H9 (cell line): ENCODE measurements at regions not wholly inside any gene's neighbourhood (a gene's known extent, or its start where the extent isn't known, plus 50 kb on each side); places are given as distances from the start of the nearest gene placed in this dataset.

Experiments
- DNase-seq: peaks from one replicate; pipeline ENCODE4 v3.0.0-alpha.2; 2017
- H2AFZ ChIP-seq: one replicate; pipeline ENCODE4 v1.6.1; 2013; ENCODE audit warnings: mild to moderate bottlenecking, low read length, control low read depth, moderate library complexity
- H2AK5ac ChIP-seq: 2 replicates; pipeline ENCODE4 v1.6.1; 2013; ENCODE audit warnings: low read length, control low read depth, mixed read lengths; ENCODE audit not compliant: insufficient read length
- H2BK120ac ChIP-seq: one replicate; pipeline ENCODE4 v1.6.1; 2013; ENCODE audit warnings: low read depth, mild to moderate bottlenecking, low read length, control low read depth, inconsistent platforms; ENCODE audit not compliant: poor library complexity, severe bottlenecking
- H2BK12ac ChIP-seq: 2 replicates; pipeline ENCODE4 v1.6.1; 2013; ENCODE audit warnings: low read length, control low read depth, mixed read lengths, low read depth; ENCODE audit not compliant: insufficient read length
- H2BK15ac ChIP-seq: 2 replicates; pipeline ENCODE4 v1.6.1; 2013; ENCODE audit warnings: low read depth, low read length, control low read depth
- H2BK20ac ChIP-seq: one replicate; pipeline ENCODE4 v1.6.1; 2013; ENCODE audit warnings: low read depth, mild to moderate bottlenecking, low read length, control low read depth, inconsistent platforms; ENCODE audit not compliant: poor library complexity, severe bottlenecking
- H2BK5ac ChIP-seq: 2 replicates; pipeline ENCODE4 v1.6.1; 2013; ENCODE audit warnings: low read length, control low read depth, mixed read lengths; ENCODE audit not compliant: insufficient read length
- H3K14ac ChIP-seq: 2 replicates; pipeline ENCODE4 v1.6.1; 2013; ENCODE audit warnings: low read length, control low read depth; ENCODE audit not compliant: insufficient read depth
- H3K18ac ChIP-seq: 2 replicates; pipeline ENCODE4 v1.6.1; 2013; ENCODE audit warnings: low read depth, mild to moderate bottlenecking, mixed read lengths, low read length, control low read depth; ENCODE audit not compliant: insufficient read length
- H3K23ac ChIP-seq: 2 replicates; pipeline ENCODE4 v1.6.1; 2013; ENCODE audit warnings: low read length, control low read depth, mixed read lengths, low read depth; ENCODE audit not compliant: insufficient read length
- H3K23me2 ChIP-seq: 2 replicates; pipeline ENCODE4 v1.6.1; 2013; ENCODE audit warnings: low read depth, mild to moderate bottlenecking, mixed read lengths, low read length, control low read depth; ENCODE audit not compliant: insufficient read length, poor library complexity, severe bottlenecking
- H3K27ac ChIP-seq: 2 replicates; pipeline ENCODE4 v1.5.1; 2013; ENCODE audit warnings: low read length, control low read depth, mixed read lengths, low read depth; ENCODE audit not compliant: insufficient read length
- H3K27me3 ChIP-seq: 2 replicates; pipeline ENCODE4 v1.6.1; 2013; ENCODE audit warnings: low read length, control low read depth, inconsistent platforms; ENCODE audit not compliant: insufficient read depth
- H3K4ac ChIP-seq: 2 replicates; pipeline ENCODE4 v1.6.1; 2013; ENCODE audit warnings: low read depth, mild to moderate bottlenecking, control low read depth, inconsistent platforms, low read length, moderate library complexity
- H3K4me1 ChIP-seq: 2 replicates; pipeline ENCODE4 v1.6.1; 2013; ENCODE audit warnings: low read length, control low read depth, inconsistent platforms; ENCODE audit not compliant: insufficient read depth
- H3K4me2 ChIP-seq: 2 replicates; pipeline ENCODE4 v1.6.1; 2013; ENCODE audit warnings: low read length, control low read depth, mixed read lengths; ENCODE audit not compliant: insufficient read length, insufficient read depth
- H3K56ac ChIP-seq: 2 replicates; pipeline ENCODE4 v1.6.1; 2013; ENCODE audit warnings: low read depth, mild to moderate bottlenecking, mixed read lengths, low read length, control low read depth; ENCODE audit not compliant: insufficient read length
- H3K79me1 ChIP-seq: 2 replicates; pipeline ENCODE4 v1.6.1; 2013; ENCODE audit warnings: low read depth, mild to moderate bottlenecking, moderate library complexity, low read length, control low read depth, inconsistent platforms; ENCODE audit not compliant: insufficient read depth, poor library complexity, severe bottlenecking
- H3K79me2 ChIP-seq: 2 replicates; pipeline ENCODE4 v1.6.1; 2013; ENCODE audit warnings: low read length, control low read depth, inconsistent platforms; ENCODE audit not compliant: insufficient read depth
- H3K9ac ChIP-seq: 2 replicates; pipeline ENCODE4 v1.6.1; 2013; ENCODE audit warnings: low read length, control low read depth, mixed read lengths; ENCODE audit not compliant: insufficient read length; ENCODE audit errors: extremely low read depth
- H3K9me3 ChIP-seq: one replicate; pipeline ENCODE4 v1.6.1; 2013; ENCODE audit warnings: low read depth, low read length, inconsistent platforms; ENCODE audit not compliant: control insufficient read depth
- H3T11ph ChIP-seq: one replicate; pipeline ENCODE4 v1.6.1; 2013; ENCODE audit warnings: mild to moderate bottlenecking, low read length, control low read depth, inconsistent platforms
- H4K20me1 ChIP-seq: one replicate; pipeline ENCODE4 v1.6.1; 2013; ENCODE audit not compliant: control insufficient read depth, insufficient read length, insufficient read depth
- H4K5ac ChIP-seq: 2 replicates; pipeline ENCODE4 v1.6.1; 2013; ENCODE audit warnings: low read depth, mild to moderate bottlenecking, mixed read lengths, low read length, control low read depth; ENCODE audit not compliant: insufficient read length
- H4K8ac ChIP-seq: replicated peaks from 2 replicates; pipeline ENCODE4 v1.6.1; 2013; ENCODE audit warnings: low read length, control low read depth, mixed read lengths, low read depth; ENCODE audit not compliant: insufficient read length
- H4K91ac ChIP-seq: 2 replicates; pipeline ENCODE4 v1.6.1; 2013; ENCODE audit warnings: low read depth, mild to moderate bottlenecking, moderate library complexity, mixed read lengths, low read length, control low read depth; ENCODE audit not compliant: insufficient read length
- H3K27ac Mint-ChIP-seq, 3 experiments: 2 replicates in 2 of 3; 3 replicates in 1 of 3; pipeline ENCODE4 v1.8.0; 2020 to 2021; ENCODE audit warnings: mixed read lengths in 3 of 3, mild to moderate bottlenecking in 1 of 3, moderate library complexity in 1 of 3
- H3K27me3 Mint-ChIP-seq: 2 replicates; pipeline ENCODE4 v1.8.0; 2021; ENCODE audit warnings: low read depth, mild to moderate bottlenecking, moderate library complexity, mixed read lengths
- H3K36me3 Mint-ChIP-seq, 3 experiments: 2 replicates in 2 of 3; 3 replicates in 1 of 3; pipeline ENCODE4 v1.8.0; 2020 to 2021; ENCODE audit warnings: low read depth in 3 of 3, mixed read lengths in 3 of 3; ENCODE audit not compliant: insufficient read depth in 1 of 3
- H3K4me1 Mint-ChIP-seq, 2 experiments: 2 replicates each; pipeline ENCODE4 v1.8.0; 2020; ENCODE audit warnings: mixed read lengths in 2 of 2
- H3K4me3 Mint-ChIP-seq, 2 experiments: 2 replicates in 1 of 2; 3 replicates in 1 of 2; pipeline ENCODE4 v1.8.0; 2020 to 2021; ENCODE audit warnings: mild to moderate bottlenecking in 2 of 2, mixed read lengths in 2 of 2, moderate library complexity in 1 of 2
- H3K9me3 Mint-ChIP-seq, 2 experiments: 2 replicates in 1 of 2; 3 replicates in 1 of 2; pipeline ENCODE4 v1.8.0; 2020; ENCODE audit warnings: mild to moderate bottlenecking in 2 of 2, mixed read lengths in 2 of 2, moderate library complexity in 1 of 2
- CTCF ChIP-seq: fragments of 200-600 bp; sonication (generic); conservative IDR thresholded peaks from 3 replicates; pipeline ENCODE4 v1.8.0; 2021; ENCODE audit warnings: antibody characterized with exemption, mild to moderate bottlenecking
- WGBS: extraction: QIAGEN DNeasy Blood & Tissue Kit; methylation state at CpG from one replicate; pipeline ENCODE4 v1.1.7; 2013; ENCODE audit warnings: missing lambda C conversion rate, low lambda C conversion rate, mixed read lengths; ENCODE audit not compliant: insufficient read length; ENCODE audit errors: extremely low coverage; 5-methylcytosine and 5-hydroxymethylcytosine counted together

GRCh38 chr10:78630944-78631838 lies 437.6 kb upstream of the ZMIZ1 start:
- H3K23ac ChIP-seq, result no peak overlapping the region
- H2BK12ac ChIP-seq, result no peak overlapping the region
- H3K4me1 Mint-ChIP-seq, result peaks cover 14% of the 10 kb centered on the region in 2 experiments
- no peak overlapping the region for H3K56ac ChIP-seq
- H2BK20ac ChIP-seq, result no peak overlapping the region
- H3K27me3 Mint-ChIP-seq, result peaks cover 9% of the 10 kb centered on the region
- H4K5ac ChIP-seq, result no peak overlapping the region
- H2BK15ac ChIP-seq, result no peak overlapping the region
- no peak overlapping the region for H2BK5ac ChIP-seq
- no peak for TF ChIP-seq CTCF
- H4K20me1 ChIP-seq, result no peaks in the 10 kb centered on the region
- no peak overlapping the region for H3K4me2 ChIP-seq
- H3K9ac ChIP-seq, result no peak overlapping the region
- H3K36me3 Mint-ChIP-seq, result no peaks in the 10 kb centered on the region
- no peak overlapping the region for H3K4me3 Mint-ChIP-seq
- no peaks in the 10 kb centered on the region for H3K79me2 ChIP-seq
- H3K18ac ChIP-seq, result no peak overlapping the region
- H3K23me2 ChIP-seq, result no peaks in the 10 kb centered on the region
- H3K4ac ChIP-seq, result no peak overlapping the region
- H3K4me1 ChIP-seq, result no peaks in the 10 kb centered on the region; the same call in 1 of the 2 replicates
- no peaks in the 10 kb centered on the region for H3K79me1 ChIP-seq
- DNase-seq, result no peak
- H3K9me3 ChIP-seq, result no peaks in the 10 kb centered on the region
- no peak overlapping the region for H2AK5ac ChIP-seq
- no peak overlapping the region for H3T11ph ChIP-seq
- WGBS, result no CpG with 5 or more reads among the region's 12 CpGs
- H4K91ac ChIP-seq, result no peak overlapping the region
- H3K27me3 ChIP-seq, result no peaks in the 10 kb centered on the region
- H2AFZ ChIP-seq, result no peak overlapping the region
- no peak overlapping the region for H3K14ac ChIP-seq
- no peak overlapping the region for H4K8ac ChIP-seq
- H2BK120ac ChIP-seq, result no peak overlapping the region
- H3K27ac ChIP-seq, result no peak overlapping the region
- no peaks in the 10 kb centered on the region; a peak in 1 of 5 replicates for H3K9me3 Mint-ChIP-seq
- H3K27ac Mint-ChIP-seq, result no peak overlapping the region
